ENCODE measurements at regions not wholly inside any gene's neighbourhood (a gene's known extent, or its start where the extent isn't known, plus 50 kb on each side); places are given as distances from the start of the nearest gene placed in this dataset.

GRCh38 chr17:68709461-68709860 is 108.3 kb upstream of the FAM20A start:
- no peaks in the 10 kb centered on the region for H3K27me3 Mint-ChIP-seq (ENCODE audit: unreplicated experiment)
- H3K4me1 Mint-ChIP-seq (ENCODE audit: low read depth, unreplicated experiment), result peaks cover 4% of the 10 kb centered on the region
- H3K9me3 Mint-ChIP-seq (ENCODE audit: unreplicated experiment), result peaks cover 4% of the 10 kb centered on the region
- no peaks in the 10 kb centered on the region for H3K36me3 Mint-ChIP-seq (ENCODE audit: unreplicated experiment)
- no peak for TF ChIP-seq CTCF (IDR thresholded peaks at IDR 0.05; ENCODE audit: partially characterized antibody, unreplicated experiment)
- H3K27ac Mint-ChIP-seq (ENCODE audit: unreplicated experiment), result no peak overlapping the region
- H3K4me3 Mint-ChIP-seq (ENCODE audit: unreplicated experiment), result no peak overlapping the region
- no peak for DNase-seq

DNA sequence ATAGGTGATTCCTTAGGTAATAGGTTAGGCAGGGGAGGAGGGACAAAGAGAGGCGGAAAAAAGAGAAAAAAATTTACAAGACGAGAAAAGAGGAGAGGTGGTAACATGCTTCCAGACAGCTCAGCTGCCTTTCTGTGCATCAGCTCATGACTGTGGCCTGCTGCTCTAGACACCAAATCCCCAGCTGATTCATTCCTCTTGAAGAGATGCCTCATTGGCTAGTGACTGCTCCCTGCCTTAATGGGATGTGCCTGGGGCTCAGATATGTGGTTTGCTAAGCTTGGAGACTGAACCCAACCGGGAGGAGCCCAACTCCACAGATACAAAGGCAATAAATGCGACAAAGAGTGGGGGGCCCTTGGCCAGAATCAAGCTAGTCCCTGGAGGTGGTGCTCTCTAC is 105.9 kb upstream of the FAM20A start:
- Mint-ChIP-seq H3K27me3 (ENCODE audit: unreplicated experiment) (no peaks in the 10 kb centered on the region), H3K4me3 (ENCODE audit: unreplicated experiment) (no peak overlapping the region), H3K36me3 (ENCODE audit: unreplicated experiment) (no peaks in the 10 kb centered on the region), H3K4me1 (ENCODE audit: low read depth, unreplicated experiment) (peaks cover 4% of the 10 kb centered on the region), H3K9me3 (ENCODE audit: unreplicated experiment) (peaks cover 4% of the 10 kb centered on the region), H3K27ac (ENCODE audit: unreplicated experiment) (no peak overlapping the region)
- TF ChIP-seq CTCF (IDR thresholded peaks at IDR 0.05; ENCODE audit: partially characterized antibody, unreplicated experiment), result no peak
- no peak for DNase-seq

DNA sequence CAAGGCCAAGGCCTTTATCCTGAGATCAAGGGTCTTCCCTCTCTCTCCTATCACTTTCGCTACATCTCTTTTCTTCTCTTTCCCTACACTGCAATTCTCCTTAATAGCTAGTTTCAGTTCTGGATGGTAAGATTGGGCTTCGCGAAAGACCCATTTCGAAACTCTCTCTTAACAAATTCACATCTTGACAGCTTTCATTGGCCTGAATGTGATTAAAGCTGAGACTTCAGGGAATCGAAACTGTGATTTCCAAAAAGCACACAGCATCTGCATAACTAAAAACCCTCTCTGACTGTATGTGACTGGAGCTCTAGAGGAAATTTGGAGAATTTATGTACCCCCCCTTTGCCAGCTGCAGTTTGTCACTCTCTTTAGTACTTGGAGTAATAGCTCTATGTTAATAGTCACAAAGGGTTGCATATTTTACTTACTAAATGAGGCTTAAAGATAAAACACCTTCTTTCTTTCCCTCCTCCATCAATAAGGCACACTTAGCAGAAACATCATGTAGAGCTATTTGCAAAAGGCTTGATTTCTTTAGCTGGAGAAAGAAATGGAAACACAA is 105.3 kb upstream of the FAM20A start:
- H3K27ac Mint-ChIP-seq (ENCODE audit: unreplicated experiment), result no peak overlapping the region
- H3K27me3 Mint-ChIP-seq (ENCODE audit: unreplicated experiment), result no peaks in the 10 kb centered on the region
- no peak for DNase-seq
- H3K9me3 Mint-ChIP-seq (ENCODE audit: unreplicated experiment), result peaks cover 4% of the 10 kb centered on the region
- no peak overlapping the region for H3K4me3 Mint-ChIP-seq (ENCODE audit: unreplicated experiment)
- H3K4me1 Mint-ChIP-seq (ENCODE audit: low read depth, unreplicated experiment), result peaks cover 4% of the 10 kb centered on the region
- H3K36me3 Mint-ChIP-seq (ENCODE audit: unreplicated experiment), result no peaks in the 10 kb centered on the region
- TF ChIP-seq CTCF (IDR thresholded peaks at IDR 0.05; ENCODE audit: partially characterized antibody, unreplicated experiment), result no peak

DNA sequence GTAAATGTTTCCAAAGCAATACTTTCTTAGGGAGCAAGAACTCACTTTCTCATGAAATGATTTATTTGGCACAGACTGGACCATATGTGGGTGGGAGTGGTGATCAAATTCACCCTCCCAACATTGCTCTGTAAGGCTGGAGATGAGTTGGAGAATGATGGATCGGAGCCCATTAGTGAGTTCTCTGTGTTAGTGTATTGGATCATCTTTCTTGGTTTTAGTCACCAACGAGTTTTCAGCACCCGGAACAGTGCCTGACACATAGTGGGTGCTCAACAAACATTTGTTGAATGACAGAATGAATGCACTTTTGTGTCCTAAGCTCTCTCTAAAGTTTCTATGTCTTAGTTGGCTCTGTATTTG is 104.5 kb upstream of the FAM20A start:
- H3K4me1 Mint-ChIP-seq (ENCODE audit: low read depth, unreplicated experiment), result peaks cover 4% of the 10 kb centered on the region
- peaks cover 4% of the 10 kb centered on the region for H3K9me3 Mint-ChIP-seq (ENCODE audit: unreplicated experiment)
- no peak for TF ChIP-seq CTCF (IDR thresholded peaks at IDR 0.05; ENCODE audit: partially characterized antibody, unreplicated experiment)
- no peaks in the 10 kb centered on the region for H3K27me3 Mint-ChIP-seq (ENCODE audit: unreplicated experiment)
- H3K36me3 Mint-ChIP-seq (ENCODE audit: unreplicated experiment), result no peaks in the 10 kb centered on the region
- no peak overlapping the region for H3K27ac Mint-ChIP-seq (ENCODE audit: unreplicated experiment)
- H3K4me3 Mint-ChIP-seq (ENCODE audit: unreplicated experiment), result no peak overlapping the region
- DNase-seq, result no peak

DNA sequence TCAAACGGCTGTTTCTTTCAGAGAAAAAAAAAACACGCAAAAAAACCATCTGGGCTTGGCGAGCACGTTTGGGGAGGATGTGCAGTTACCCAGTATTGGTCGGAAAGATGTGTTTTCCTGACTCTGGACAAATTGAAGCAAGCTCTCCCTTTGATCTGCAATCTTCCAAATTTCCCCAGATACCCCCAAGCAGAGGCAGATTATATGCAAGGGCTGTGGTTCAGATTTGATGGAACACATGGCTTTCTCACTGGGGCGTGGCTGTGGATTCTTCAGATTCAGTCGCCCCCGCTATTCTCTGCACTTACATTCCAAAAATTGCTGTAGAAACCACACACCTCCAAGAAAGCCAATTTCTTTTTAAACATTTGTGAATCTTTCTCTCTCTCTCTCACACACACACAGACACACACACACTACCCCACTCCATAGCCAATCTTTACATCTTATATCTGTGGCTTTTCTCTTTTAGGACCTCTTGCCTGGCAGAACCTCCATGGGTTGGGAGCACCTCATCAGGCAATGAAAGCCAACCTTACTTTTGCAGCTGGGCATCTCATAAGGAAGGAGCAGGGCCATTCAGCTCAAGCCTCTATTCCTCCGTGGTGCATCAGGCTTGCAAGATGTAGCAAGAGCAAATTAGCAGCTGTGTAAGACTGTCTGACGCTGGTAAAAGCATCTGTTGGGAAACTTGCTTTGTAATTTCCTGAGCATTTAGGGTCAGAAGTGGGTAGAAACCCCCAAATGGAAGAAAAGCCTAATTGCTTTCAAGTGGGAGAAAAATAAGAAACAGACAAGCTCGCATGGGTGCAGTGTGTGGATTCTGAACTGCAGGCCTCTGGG is 103.9 kb upstream of the FAM20A start:
- Mint-ChIP-seq H3K4me1 (ENCODE audit: low read depth, unreplicated experiment) (peaks cover 4% of the 10 kb centered on the region), H3K27ac (ENCODE audit: unreplicated experiment) (peak overlapping the region; percentile 59), H3K9me3 (ENCODE audit: unreplicated experiment) (peaks cover 4% of the 10 kb centered on the region), H3K36me3 (ENCODE audit: unreplicated experiment) (no peaks in the 10 kb centered on the region), H3K4me3 (ENCODE audit: unreplicated experiment) (no peak overlapping the region), H3K27me3 (ENCODE audit: unreplicated experiment) (no peaks in the 10 kb centered on the region)
- no peak for TF ChIP-seq CTCF (IDR thresholded peaks at IDR 0.05; ENCODE audit: partially characterized antibody, unreplicated experiment)
- no peak for DNase-seq

Data from glutamatergic neuron (in vitro differentiated cells).